NCI-H128 (cell line): ENCODE measurements at regions not wholly inside any gene's neighbourhood (a gene's known extent, or its start where the extent isn't known, plus 50 kb on each side); places are given as distances from the start of the nearest gene placed in this dataset.
"Not testable (repeated sequence)": the region's sequence is repeated elsewhere in the genome, so short reads cannot be mapped to it uniquely, and the experiment has no call there.

Experiments
- DNase-seq: peaks from one replicate; lab custom pipeline; 2025; ENCODE audit not compliant: unreplicated experiment; lab: John Stamatoyannopoulos, UW

DNA sequence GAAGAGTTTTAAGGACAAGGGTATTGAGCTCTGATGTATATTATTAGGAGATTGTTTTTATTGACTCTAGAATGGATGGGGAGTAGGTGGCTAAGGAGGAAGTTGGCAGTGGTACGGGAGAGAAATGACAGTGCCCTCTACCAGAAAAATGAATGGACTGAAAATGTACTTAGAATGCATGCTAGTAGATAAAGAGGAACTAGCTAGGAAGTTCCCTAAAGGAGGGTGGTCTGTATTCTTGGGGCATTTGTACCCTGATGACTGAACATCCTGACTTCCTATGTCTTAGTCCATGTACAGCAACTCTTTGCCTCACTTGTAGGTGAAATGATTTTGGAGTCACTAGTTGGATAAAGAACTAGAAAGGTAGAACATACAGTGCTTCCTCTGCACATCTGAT is 581.5 kb upstream of the RBFOX1 start:
- no peak for DNase-seq

DNA sequence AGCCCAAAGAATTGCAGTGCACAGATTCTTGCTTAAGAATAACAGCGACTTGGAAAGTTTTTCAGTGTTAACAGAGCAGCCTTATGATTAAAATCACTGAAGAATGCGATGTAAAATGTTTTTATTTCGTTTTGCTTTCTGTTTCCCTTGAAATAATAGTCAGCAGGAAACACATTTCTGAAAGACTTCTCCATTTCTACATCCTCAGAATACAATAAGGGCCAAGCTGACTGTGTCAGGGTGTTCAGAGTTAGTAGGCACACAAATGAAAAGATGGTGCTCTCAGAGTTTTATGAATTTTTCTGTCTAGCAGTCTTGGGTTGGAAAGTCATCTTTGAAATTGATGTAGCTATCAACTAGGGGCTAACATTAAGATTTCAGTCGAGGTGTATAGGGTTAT is 582.9 kb upstream of the RBFOX1 start:
- DNase-seq: no peak

DNA sequence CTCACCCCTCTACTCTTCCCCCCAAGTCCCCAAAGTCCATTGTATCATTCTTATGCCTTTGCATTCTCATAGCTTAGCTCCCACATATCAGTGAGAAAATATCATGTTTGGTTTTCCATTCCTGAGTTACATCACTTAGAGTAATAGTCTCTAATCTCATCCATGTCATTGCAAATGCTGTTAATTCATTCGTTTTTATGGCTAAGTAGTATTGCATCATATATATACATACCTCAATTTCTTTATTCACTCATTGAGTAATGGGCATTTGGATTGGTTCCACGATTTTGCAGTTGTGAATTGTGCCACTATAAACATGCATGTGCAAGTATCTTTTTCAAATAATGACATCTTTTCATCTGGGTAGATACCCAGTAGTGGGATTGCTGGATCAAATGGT is 596.3 kb upstream of the RBFOX1 start:
- not testable (repeated sequence) for DNase-seq

DNA sequence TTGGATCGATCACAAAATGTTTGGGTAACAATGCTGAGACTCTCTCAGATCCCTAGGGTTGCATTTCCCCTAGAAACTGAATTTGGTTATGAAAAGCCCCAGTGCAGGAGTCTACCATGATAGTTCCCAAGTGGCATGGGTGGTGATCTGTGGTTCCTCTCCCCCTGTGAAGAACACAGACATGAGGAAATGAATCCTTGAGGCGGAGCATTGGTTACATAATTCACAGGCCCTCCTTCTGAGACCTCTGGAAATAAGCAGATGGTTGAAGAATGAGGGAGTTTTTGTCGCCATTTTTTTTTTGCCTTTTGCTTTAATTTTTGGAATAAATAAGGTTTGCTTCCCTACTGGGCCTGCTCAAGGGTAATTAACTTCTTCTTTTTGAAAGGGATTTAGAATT is 597.0 kb upstream of the RBFOX1 start:
- DNase-seq: no peak

DNA sequence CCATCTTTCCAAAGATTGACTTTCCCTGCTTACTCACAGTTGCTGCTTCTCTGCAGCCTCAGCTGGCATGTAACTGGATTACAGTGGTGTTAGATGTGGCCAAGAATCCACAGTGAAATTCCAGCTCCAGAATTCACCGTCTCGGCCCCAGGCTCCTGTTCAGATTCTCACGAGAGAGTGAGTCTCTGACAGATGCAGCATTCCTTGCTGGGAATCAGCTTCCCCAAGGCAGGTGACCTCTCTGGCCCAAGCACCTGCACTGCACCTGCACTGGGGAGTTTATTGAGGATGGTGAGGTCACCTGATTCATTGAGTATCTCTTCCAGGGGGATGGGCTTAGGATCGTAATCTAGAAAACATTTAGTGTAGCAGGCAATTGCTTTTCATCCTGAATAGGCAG is 600.5 kb upstream of the RBFOX1 start:
- DNase-seq: no peak

DNA sequence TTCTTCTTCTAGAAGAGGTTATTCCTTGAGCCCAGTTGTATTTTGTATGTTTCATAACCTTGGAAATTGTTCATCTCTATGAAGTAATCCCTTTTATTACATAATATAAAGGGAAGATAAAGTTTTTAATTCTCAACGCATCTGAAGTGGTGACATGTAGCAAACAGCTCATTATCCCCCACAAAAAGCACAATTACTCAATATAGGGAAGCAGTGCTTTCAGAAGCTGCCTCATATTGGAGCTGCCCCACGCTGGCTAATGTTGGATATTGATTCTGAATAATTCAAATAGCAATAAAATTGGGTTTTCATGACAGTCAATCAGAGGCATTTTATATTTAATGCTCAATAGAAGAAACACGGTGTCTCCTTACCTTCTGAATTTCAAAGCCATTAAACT is 604.3 kb upstream of the RBFOX1 start:
- no peak for DNase-seq

DNA sequence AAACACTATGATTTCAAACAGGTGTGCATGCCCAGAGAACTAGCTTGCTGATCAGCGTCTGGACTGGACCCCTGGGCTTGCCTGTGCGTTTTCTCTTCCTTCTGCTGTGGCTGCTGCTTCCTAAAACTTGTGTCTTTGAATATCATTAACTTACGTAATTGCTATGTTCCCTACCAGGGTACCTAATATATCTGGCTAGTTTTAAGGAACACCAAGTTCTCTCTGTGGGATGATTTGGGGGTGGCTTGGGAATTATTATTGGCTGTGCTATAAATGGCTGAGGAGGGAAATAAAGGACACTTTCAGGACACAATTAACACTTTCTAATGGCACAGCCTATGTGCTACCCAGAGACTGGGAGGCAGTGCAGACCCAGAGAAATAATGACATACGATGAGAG is 606.0 kb upstream of the RBFOX1 start:
- DNase-seq: no peak

DNA sequence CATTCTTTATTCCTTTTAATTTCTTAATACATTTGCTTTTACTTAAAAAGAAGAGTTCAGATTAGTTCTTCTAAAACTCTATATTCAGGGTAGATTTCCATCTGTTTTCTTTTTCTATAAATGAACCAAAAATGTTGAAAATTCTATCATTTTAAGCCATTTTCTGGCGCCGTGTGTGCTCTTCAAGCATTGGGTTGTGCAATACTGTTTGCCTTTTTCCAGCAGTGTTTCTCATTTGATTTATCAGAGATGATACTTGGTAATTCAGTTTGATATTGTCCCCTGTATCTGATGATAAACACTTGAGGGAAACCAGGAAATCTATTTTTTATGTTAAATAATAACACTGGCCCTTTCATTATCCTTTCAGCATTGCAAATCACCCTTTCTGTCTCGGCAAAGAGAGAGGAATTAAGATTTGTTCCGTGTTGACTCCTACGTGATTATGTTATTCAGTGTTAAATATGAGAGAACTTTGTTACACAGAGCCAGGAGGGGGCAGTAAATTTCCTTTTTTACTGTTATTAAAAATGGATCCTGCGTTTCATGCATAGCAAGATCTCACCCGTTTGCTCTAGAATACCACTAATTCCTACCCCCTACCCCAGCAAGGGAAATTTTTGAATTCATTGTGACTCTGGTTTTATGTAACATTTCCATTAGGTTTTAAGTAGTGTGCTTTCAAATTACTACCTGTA is 606.9 kb upstream of the RBFOX1 start:
- no peak for DNase-seq

DNA sequence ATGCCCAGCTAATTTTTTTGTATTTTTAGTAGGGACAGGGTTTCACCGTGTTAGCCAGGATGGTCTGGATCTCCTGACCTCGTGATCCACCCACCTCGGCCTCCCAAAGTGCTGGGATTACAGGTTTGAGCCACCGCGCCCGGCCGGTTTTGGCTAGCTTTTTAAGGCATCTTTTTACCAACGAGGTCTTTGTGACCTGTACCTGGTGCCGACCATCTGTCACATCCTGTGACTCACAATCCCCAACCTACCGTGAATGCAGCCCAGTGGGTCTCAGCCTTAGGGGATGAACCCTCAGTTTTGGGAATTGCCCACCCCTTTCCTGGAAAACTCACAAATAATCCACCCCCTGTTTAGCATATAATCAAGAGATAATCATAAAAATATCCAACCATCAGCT is 607.4 kb upstream of the RBFOX1 start:
- DNase-seq: not testable (repeated sequence)

DNA sequence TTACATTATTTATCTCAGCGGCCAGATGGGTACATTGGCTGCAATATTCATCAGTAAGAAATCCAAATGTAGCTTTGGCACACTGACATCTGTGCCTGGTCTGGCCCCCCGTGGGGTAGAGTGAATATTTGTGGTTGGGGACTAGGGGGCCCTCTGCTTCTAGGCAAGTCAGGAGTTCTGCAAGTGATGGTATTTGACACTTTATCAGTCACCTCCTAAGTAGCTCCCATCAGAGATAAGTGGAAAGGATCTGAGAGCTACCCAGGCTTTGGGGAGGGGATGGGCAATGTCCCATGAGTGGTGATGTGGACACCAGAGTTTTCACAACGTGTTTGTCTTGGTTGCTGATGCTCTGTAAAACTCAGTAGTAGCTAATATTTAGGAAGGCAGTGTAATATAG is 609.9 kb upstream of the RBFOX1 start:
- no peak for DNase-seq

DNA sequence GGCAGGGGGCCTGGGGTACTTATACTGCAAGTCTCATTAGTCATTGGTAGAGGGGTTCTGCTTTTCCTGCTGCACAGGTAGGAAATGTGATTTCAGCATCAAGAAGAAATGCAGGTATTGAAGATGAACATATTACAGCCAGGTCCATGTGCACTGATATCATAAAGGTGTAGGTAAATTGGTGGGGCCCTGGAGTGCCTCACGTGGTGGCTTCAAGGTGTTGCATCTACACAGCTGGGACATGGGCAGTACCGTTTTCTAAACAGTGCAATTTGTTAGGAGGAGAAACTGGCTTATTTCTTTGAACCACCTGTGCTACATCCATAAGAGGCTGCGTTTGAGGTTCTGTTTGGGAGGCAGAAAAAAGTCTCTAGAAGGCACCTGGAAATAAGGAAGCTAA is 618.1 kb upstream of the RBFOX1 start:
- no peak for DNase-seq

DNA sequence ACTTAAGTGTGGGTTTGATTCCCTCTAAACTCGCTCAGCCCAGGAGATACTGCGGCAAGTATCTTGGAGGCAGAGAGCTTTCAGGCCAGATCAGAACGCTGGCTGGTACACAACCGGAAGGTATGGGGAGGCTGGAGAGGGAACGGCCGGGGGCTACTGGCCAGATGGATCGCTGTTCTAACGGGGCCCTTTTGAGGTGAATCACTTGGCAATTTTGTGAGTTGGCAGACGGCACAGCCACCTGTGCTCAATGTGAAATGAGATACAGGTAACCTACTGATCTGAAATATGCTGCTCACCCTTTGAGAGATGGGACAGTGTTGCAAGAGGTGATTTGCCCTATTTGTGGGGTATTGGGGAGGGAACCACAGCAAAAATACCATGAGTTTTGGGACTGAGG is 622.9 kb upstream of the RBFOX1 start:
- DNase-seq: no peak

DNA sequence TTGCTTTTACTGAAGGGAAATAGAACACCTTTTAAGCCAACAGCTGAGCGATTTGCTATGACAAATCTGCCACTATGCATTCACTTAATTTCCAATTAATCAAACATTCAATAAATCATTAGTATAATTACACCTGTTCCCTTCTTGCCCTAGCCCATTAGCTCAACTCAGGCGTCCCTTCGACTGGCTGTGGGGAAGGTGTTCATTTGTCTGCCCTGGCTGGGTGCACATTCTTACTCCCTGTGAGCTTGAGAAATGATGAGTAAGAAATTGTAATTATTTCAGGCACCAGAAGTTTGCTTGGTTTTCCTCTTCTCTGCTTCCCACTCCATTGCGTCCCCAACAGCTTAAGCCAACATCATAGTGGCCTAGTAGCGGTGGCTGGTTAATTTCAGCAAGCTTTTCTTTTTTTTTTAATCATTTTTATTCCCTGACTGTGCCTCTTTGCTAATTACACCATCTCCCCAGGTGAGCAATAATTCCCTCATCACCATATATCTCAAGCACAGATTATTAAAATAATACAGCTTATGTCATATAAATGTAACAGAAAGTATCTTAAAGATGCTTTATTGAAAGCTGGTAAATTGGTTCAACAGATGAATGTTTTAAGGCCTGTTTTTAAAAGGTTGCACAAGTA is 623.9 kb upstream of the RBFOX1 start:
- no peak for DNase-seq

DNA sequence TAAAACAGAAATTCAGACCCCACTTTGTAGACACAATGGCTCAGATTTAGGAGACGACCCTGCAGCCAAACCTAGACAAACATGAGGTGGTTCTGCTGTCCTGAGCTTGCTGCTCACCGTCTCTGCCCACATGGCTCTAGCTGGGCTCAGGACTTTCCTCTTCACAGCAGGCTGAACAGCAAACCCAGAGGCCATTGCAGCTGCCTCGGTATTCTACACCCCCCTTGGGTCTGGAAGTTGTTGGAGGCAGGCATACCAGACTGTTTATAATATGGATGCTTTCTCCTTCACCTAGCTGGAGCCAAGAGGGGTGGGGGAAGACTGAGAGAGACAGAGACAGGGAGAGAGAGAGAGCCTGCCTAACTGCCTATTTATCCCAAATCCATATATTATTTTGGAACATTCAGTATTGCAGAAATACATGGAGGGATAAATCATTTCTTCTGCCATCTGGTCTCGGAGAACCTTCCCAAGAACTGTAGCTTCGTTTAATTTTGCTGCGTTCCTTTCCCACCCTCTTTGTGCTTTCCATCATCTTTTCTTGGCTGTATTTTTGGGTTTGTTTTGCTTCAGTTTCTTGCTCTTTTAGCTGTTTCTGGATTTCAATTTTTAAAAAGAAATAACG is 628.2 kb upstream of the RBFOX1 start:
- no peak for DNase-seq

DNA sequence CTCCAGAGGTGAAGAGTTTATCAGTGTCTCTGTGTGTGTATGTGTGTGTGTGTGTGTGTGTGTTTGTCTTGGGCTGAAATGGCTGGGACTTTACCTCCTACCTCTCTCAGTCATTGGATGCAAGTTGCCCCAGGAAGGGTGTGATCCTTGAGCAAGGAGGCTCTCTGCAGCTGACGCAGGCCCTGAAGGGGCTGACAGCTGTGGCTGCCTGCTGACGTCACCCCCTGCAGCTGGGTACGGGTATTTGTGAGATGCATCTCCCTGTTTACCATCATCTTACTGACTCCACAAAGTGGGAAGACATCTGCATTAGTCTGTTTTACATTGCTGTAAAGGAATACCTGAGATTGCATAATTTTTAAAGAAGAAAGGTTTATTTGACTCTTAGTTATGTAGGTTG is 631.5 kb upstream of the RBFOX1 start:
- no peak for DNase-seq

DNA sequence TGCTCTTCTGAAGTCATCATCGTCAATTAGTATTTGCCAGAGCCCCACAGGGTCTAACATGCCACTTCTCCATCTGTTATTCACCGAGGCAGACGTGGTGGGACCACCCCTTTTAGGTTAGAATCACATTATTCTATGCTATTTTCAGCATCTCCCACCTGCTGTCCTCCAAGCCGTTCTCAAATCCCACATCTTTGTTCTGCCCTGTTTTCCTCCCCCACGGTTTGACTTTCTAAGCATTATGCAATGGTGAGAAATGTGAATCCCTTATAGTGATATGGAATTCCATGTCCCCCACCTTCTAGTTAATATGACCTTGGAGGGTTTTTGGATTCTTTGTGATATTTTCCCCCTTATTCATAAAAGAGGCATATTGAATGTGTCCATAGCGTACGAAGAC is 634.1 kb upstream of the RBFOX1 start:
- DNase-seq: no peak

DNA sequence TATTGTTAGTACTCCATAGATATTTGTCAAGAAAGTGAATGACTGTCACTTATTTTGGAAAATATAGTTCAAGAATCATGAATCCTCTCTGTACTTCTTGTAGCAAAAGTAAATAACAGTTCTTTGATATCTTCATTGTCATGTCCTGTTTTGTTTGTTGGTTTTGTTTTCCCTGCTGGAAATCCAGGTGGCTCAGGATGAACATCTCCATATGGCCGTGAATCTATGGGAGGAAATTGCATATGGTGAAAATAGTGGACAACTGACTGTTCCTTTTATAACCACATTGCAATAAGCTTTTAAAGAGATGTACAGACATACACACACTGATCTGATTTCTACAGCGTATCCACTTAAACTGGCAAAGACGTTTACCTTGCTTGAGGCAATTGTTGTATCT is 637.0 kb upstream of the RBFOX1 start:
- DNase-seq: no peak

DNA sequence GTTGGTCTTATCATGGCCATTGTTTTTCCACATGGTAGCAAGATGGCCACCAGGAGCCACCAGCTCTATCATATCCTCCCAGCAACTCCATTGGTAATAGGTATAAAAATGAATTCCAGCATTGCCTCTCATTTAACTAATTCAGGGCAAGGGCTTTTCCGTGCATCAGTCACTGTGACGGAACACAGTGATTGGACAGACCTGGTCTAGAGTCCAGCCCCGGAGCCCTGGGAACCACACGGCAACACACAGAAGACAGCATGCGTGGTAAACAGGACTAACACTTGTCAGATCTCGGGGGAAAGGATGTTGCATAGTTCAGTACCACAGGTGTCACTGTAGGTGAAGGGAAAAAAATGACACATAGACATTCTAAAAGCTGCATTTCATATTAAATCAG is 638.0 kb upstream of the RBFOX1 start:
- DNase-seq: no peak

DNA sequence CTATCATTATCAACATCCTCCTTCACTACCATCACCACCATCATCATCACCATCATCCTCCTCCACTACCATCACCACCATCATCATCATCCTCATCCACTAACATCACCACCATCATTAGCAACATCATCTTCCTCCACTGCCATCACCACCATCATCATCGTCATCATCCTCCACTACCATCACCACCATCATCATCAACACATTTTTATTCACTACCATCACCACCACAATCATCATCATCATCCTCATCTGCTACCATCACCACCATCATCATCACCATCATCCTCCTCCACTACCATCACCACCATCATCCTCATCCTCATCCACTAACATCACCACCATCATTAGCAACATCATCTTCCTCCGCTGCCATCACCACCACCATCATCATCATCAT is 639.2 kb upstream of the RBFOX1 start:
- DNase-seq: not testable (repeated sequence)

DNA sequence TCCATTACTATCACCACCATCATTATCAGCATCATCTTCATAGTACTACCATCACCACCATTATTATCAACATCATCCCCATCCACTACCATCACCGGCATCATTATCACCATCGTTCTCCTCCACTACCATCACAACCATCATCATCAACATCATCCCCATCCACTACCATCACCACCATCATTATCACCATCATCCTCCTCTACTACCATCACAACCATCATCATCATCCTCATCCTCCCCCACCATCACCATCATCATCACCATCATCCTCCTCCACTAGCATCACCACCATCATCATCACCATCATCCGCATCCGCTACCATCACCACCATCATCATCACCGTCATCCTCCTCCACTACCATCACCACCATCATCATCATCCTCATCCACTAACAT is 639.8 kb upstream of the RBFOX1 start:
- DNase-seq: no peak

DNA sequence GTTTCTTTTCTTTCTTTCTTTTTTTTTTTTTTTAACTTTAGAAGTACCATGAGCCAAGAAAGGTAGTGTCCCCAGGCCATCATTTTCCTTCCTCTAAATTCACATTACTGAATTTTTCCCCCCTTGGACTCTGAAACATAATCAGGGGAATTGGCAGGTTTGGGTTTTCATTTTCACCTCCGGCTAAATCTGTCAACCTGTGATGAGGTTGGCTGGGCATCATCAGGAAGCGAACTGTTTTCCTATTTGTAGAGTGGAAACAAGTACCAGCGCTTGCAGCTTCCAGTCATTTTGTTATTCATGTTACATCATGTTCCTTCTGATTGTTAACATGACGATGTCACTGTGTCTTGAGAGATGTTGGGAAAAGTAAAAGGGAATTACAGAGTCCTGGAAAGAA is 641.9 kb upstream of the RBFOX1 start:
- no peak for DNase-seq

DNA sequence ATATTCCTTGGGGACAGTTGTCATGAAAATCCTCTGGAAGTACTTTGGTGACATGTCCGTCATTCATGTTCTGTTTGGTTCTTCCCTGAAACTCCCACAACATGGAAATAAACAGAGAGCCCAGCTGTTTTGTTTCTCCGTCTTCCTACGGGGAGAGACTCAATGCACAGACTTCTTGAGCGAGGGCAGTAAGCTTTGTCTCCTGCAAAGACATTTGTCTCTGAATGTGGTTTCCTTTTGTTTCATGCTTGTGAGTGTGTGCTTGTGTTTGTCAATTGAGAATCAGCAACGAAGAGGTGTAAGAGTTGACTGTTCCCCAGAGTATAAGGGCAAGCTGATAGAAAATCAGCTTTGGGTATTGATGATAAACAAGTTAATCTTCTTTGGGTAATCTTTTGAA is 643.0 kb upstream of the RBFOX1 start:
- no peak for DNase-seq

DNA sequence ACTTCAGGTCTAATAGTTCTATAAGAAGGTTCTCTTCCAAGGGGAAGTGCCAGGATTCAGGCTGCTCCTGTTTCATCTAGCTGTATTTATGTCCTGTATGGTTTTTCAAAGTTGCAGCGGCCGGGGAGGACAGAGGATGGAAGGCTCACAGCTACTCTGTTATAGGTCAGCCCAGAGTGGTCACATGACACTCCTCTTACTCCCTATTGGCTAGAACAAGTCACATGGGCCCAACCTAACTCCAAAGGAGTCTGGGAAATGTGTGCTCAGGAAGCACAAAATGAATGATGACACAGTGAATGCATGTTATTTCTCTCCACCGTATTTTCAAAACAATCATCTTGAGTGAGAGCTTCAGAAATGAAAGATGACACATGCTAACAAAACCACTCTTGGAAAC is 645.1 kb upstream of the RBFOX1 start:
- DNase-seq: no peak
